ENCODE measurements at regions not wholly inside any gene's neighbourhood (a gene's known extent, or its start where the extent isn't known, plus 50 kb on each side); places are given as distances from the start of the nearest gene placed in this dataset.
A peak's percentile ranks its signal among the peaks of the same experiment; 100 is the strongest.

DNA sequence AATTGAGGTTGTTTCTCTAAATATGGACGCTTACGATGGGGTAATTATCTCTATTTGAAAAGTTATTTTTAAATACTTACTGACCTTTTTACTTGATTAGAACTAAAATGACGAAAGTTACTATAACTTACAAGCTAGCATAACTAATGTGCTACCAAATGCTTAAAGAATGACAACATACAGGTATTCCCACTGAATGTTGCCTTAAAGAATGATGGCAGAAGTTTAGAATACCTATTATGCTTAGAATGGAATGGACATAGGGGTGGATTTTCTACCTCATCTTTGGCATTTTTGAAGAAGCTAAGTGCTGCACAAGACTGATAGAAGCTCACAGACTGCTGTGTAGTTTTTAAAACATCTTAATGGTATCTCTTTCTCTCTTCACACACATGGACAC is 284.8 kb downstream of the THBS2 start:
- no peak for DNase-seq (ENCODE audit: low read depth)

DNA sequence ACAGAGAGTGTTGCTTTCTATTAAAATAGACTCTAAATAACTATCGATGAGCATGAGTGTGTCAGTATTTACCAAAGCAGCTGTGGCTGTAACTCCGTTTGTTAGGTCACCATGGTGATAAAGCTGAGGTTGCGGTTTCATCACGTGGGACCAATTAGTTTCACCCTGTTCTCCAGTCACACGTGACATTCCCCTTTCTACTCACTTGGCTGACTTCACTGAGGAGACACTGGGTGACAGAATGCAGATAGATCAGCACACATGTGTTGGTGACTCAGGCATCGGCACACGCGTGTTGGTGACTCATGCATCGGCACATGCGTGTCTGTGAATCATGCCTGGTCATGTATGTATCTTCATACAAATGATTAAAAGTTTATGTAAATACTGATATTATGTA is 285.4 kb downstream of the THBS2 start:
- DNase-seq (ENCODE audit: low read depth): peak; percentile 99

DNA sequence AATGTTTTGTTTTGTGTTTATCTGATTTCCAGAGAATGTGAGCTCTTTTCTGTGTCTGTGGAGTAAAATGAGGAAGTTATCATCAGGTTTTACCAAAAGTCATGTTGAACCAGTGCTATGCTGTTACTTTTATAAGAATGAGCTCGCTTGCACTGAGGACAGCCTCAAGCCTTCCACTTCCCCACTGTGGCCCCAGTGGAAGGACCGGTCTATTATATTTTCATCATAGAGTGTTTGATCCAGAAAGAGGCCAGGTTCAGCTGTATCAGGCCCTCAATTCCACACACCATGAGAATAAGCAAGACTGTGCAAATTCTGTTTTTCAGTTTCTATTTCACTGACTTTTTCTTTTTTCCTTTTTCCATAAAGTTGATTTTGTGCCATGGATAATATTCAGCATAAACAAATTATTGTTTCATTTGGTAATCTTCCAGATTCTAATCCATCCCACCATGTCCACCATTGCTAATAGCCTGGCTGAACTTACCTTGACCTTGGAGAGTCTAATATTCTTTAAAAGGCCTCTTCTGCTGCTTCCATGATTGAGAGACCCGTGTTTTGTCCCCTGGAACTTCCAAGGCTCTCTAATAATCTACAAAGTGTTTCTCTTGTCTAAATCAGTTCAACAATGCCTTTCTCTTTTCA is 286.2 kb downstream of the THBS2 start:
- no peak for DNase-seq (ENCODE audit: low read depth)

DNA sequence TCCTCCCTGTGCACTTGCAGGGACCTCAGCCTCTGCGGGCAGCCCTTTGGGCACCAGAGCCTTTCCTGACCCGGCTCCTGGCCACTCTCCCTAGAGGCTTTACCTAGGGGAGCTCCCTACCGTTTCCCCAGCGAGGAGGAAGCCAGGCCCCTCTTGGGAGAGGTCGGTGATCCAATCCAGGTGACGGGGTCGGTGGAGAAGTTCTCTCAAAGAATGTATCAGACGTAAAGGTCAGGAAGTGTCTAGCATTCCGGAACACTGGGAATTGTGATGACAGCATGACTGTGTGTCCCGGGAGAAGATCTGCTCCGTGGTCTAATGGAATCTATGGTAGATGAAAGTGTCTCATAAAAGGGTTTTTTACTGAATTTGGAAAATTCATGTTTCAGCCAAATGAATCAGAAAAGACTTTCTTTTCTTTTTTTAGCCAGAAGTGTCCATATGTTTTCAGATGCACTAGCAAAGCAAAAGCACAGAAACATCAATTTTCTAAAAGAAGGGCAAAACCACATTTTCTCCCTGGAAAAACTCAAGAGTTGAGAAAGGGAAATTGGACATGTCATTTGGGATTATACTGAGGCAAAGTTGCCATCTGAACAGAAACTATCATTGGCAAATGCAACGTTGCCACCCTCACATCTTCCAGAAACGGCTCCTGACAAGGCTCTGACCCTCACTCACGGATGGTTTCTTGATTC is 289.4 kb downstream of the THBS2 start:
- peak; percentile 22 for DNase-seq (ENCODE audit: low read depth)

DNA sequence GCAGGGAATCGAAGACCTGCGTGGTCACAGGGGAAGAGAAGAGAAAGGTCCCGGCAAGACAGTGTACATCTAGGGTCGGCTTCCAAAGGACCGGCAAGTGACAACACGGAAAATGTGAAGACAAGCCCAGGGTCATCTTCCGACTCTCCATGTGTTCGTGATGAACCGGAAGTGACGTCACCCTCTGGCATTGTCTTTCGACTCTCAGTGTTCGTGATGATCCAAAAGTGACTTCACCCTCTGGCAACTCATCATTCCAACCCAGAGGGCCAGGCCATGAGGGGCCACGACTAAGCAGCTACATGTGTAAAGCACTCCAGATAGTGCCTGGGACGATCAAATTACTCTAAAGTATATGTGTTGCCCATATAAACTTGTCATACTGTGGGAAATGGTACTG is 290.8 kb downstream of the THBS2 start:
- peak; percentile 16 for DNase-seq (ENCODE audit: low read depth)

DNA sequence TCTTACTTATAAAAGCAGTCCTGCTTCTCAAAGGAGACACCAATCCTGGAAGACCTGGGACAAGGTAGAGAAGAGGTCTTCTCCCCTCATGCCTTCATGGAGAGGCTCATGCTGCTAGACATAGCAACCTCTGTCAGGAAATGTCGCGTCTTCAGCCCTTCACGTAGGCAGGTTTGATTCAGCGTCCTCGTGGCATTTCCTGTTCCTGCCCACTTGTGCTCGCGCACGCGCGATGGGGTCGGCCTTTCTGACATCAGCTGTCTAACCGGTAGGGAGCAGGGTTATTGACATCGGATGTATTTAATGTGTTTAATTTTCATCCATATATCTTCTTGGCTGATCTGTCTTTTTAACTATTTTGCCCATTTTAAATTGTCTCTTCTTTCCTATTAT is 292.4 kb downstream of the THBS2 start:
- DNase-seq (ENCODE audit: low read depth): no peak

DNA sequence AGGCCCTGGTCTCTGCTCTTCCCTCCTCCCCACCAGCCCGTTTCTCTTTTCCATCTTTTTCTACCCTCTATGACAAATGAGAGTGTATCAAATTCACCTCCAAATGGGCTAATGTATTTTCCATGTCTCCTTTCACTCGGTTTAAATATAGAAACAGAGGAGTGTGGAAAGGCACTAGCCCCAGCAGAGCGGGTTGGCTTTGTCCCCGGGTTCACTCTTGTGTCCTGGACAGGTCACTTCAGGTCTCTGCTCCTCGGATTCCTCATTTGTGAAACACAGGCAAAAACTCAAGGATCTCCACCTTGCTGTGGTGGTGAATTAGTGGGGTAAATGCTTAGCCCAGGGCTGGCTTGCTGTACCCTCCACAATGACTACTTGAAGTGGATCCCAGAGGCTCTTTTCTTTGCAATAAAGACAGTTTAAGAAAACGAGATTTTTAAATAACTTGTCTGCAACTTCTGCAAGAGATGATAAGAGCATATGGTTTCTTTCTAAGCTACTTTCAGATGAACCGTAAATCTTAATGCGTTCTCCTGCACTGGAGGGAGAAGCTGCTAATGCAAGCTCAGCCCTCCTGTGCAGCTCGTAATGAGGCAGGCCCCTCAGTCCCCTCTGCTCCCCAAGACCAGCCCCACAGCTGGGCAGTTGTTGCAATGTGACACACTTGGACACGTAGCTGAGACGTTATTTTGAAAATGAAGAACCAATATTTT is 292.9 kb downstream of the THBS2 start:
- DNase-seq (ENCODE audit: low read depth): no peak

DNA sequence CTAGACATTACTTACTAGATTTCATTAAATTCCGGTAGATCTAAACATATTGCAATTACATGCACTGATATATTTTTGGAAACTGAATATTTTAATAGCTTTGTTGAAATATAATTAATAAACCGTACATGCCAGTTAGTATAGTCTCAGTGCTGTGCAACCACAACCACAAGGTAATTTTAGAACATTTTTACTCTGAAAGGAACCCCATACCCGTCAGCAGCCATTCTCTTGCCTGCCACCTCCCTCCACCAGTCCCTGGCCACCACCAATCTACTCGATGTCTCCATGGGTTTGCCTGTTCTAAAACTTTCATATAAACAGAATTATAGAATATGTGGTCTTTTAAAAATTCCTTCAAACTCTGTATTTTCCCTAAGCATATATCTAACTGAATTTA is 293.9 kb downstream of the THBS2 start:
- no peak for DNase-seq (ENCODE audit: low read depth)

DNA sequence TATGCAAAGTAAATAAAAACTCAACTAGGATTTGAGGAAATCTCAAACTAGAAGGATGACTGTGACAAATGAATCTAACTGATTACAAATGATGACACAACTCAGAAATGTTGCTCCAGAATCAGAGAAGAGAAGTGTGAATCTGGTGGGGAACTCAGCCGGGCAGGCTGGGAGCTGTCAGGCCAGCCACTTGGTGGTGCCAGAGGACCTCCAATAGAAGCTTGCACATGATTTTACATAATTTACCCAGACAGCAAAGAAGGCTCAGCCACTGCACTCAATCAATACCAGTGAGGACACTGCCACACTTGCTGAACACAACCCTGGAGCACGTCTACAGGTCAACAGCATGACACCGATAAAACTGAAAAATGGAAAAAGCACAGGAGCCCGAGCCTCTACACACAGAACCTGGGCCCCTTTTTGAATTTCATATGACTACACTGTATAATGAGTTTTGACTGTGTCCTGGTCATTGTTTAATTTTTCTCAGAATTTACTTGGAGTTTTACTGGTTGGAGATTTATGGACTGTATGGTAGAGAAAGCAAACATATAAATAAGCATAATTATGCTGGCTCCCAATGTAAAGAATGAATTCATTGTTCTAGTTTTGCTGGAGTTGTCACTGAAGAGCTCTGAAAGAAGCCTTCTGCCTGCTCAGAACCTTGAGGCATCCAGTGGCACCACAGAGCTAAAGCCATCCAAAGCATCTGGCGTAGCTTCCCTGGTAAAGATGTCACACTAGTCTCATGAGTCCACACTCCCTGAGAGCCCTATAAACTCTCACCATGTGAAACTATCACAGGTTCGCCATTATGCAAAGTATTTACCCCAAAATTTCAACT is 296.5 kb downstream of the THBS2 start:
- peak; percentile 79 for DNase-seq (ENCODE audit: low read depth)

DNA sequence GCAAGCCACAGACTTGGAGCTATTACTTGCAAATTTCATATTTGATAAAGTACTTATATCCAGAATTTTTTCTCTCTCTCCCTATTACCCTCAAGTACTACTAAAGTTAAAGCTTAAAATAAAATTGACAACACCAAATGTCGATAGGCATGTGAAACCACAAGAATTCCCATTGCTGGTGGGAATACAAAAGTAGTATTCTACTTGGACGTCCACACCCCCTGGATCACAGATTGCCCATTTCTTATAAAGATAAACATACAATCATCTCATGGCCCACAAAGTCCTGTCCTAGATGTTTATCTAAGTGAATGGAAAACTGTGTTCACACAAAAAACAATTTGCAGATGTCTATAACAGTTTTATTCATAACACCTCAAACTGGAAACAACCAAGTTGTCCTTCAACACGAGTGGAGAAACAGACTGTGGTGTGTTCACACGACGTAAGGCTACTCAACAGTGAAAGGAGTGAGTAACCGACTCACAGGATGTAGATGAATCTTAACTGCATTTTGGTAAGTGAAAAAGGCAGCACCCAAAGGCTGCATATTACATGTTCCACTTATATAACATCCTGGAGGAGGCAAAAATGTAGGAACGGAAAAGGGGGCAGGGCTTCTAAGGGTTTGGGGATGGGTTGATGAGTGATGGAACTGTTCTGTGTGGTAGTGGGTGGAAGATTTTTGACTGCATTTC is 297.4 kb downstream of the THBS2 start:
- DNase-seq (ENCODE audit: low read depth): peak; percentile 19

DNA sequence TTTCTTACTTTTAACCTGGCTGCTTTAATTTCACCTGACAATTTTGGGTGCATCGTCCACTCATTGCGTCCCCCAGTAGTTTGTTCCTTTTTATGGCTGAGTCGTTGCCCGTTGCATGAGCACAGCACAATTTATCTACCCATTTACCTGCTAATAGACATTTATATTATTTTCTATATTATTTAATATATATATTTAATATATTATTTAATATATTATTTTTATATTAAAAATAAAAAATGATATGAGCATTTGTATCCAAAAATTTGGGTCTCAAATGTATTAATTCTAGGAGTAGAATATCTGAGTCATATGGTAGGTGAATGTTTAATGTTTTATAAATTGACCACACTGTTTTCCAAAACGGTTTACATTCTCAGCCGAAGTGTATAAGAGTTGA is 300.2 kb downstream of the THBS2 start:
- DNase-seq (ENCODE audit: low read depth): no peak

DNA sequence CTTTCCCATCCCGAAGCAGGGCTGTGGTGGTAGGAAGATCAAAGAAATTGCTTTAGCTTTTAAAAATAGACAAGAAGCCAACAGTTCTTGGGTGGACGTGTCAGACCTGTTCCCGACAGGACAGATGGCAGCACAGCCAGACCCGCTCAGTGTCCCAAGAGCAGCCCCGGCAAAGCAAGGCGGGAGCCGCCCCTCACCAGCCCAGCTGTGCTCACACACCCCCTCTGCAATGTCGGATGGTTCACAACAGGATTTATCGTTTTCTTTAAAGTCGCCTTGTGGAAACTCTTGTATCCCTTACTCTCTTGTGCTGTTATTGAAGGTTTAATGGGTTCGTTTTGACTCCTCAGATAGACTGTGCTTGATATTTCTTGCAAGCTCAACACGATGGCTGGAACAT is 302.4 kb downstream of the THBS2 start:
- DNase-seq (ENCODE audit: low read depth): no peak

DNA sequence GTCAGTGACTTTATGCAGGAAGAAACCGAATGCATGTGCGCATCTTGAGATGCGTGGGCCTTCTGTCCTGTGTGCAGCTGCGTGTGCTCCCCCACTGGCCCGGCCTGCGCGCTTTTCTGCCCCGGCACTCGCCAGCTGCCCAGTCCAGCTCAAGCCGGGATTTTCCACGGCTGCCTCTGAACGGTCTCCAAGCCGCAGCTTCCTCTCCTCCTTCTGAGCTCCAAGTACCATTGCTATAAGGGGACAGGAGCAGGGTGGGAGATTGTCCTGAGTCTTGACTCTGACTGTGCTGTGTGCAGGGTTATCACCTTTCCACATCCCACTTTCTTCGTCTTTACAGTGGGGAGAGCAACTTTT is 302.8 kb downstream of the THBS2 start:
- DNase-seq (ENCODE audit: low read depth): no peak

DNA sequence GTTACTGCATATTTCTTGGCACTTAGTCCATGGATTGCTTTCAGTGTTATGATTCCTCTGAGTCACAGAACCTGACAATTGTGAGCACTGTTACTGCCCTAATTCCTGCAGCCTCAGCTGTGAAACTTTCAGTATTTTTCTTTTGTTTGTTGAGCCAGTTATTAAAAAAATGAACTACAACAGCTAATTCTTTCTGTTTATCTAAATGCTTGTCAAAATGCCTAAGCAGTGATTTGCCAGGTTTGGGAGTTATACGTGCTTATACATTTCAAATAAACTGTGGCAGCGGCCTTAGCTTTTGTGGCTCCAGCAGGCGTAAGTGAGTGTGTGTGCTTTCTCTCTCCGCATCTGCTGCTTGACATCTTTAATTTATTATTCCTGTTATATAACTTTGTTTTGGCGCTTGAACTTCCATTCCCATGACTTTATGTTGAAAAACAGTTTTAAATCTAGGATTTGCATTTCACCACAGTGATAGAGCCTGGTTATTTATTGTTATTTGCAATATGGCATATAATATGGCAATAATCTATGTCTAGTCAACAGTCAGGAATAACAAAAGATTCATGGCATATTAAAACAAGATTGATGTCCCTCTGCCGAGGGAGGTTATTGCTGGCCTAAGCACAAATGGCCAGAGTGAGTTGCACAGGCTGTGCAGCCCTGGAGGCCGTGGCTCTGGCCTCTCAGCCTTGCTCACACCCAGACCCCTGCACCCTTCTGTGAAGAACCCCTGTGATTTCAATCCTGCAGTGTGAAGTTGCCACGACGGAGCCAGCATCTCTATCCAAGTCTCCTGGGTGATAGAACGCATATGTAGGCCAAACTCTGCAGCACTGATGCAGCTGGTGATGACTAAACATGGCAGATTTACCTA is 303.4 kb downstream of the THBS2 start:
- DNase-seq (ENCODE audit: low read depth): no peak

DNA sequence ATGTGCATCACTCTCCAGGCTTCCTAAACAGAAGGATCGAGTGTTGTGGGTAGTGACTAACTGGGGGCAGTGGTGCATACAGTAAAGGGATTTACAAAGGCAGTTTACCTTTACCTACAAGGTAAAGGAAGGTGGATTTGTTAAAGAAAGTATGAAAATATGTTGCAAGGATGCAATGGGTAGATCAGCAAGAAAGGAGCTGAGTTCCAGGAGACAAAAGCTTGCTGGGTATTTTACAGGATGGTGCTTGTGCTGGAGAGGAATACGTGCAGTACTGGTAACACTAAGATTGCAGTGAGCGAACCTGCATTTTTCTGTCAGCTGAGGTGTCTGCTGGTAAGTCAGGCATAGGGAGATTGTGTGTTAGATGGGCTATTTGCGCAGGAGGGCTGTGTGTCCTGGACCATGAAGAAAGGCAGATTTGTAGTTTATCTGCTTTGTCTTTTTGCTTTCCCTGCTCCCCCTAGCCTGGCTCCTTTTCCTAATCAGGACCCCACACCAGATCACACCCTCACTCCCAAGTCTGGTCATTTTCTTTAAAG is 304.6 kb downstream of the THBS2 start:
- no peak for DNase-seq (ENCODE audit: low read depth)

DNA sequence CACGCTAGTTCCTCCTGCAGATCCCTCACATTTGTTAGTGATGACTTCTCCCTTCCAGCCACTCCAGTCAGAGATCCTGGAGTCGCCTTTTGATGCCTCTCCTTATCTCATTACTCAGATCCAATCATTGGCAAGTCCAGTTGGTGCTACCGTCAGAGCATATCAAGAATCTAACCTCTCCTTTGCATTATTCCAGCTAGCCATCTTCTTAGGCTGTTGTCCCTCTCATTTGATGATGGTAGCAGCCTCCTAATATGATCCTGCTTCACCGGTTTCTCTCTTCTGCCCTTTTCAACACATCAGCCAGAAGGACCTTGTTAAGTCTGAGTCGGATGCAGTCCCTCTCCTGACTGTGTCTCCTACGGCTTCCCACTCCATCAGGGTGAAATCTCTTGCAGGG is 305.6 kb downstream of the THBS2 start:
- DNase-seq (ENCODE audit: low read depth): no peak

DNA sequence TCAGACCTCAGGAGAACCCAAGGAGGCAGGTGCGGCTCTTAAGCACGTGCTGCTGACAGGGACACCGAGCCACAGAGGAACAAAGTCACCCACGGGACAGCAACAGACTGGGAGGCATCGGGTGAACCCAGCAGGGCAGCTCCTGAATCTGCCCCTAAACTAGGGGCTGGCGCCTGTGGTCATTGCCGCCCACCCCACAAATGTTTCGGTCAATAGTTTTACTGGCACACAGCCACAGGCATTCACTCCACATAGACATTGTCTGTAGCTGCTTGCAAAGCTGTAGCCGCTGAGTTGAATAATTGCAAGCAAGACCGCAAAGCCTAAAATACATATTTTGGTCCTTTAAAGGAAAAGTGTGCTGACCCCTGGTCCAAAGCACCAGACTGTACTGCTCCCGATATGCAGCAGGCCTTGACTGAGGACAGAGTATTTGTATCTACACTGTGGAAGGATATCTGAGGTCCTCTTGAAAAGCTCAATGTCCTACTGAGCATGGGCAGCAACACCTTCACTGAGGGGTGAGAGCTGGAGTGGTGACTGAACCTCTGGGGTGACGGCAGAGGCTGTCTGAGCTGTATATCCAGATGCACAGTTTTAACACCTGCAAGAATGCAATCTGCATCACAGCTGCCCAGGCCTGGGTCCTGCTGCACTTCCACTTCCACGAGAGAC is 310.3 kb downstream of the THBS2 start:
- DNase-seq (ENCODE audit: low read depth): no peak

DNA sequence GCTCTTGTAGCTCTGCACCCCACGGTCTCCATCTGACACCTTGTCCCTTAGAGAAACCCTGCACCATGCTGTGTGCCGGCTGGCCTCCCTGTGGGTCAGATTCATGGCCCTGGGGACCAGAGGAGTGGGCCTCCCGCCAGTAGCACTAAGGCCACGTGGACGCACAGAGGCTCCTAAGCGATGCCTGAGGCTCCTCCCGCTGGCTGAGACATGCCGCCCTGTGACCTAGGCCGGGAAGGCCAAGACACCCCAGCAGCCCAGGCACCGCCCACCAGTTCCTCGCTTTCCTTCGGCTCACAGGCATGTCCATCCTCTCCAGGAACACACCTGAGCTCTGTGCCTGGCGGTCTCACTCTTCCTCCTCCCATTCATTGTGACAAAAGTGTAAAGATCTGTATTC is 311.0 kb downstream of the THBS2 start:
- DNase-seq (ENCODE audit: low read depth): no peak

DNA sequence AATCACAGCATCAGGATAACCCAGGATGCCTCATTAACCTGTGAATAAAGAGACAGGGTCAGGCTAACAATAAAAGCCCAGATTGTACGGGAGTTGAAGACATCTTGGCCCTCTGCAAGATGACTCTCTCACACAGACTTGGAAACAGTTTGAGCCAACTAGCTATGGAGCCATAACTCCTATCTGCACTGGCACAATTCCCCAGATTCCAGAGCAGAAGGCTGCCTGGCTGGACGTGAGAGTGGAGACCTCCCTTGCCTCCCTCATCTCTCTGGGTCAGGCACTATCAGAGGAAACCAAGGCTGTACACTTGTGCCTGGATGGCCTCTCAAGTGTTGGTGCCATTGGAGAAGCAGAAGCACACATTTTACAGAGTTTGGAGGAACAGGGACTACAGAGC is 312.6 kb downstream of the THBS2 start:
- no peak for DNase-seq (ENCODE audit: low read depth)

DNA sequence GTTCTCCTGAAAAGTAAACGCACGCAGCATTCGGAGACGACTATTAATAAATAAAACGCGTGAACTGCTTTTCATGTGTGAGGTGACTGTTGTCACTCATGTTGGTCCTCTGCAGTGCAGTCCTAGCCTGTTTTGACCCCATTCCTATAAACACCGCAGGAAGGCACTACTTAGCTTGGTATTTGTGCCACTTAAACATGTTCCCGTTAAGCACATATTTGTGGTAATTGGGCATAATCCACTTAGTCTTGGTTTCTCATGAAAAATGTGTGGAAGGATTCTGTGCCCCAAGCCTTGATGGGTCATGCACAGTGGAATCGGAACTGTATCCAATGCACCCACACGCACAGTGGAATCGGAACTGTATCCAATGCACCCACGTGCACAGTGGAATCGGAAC is 313.9 kb downstream of the THBS2 start:
- peak; percentile 37 for DNase-seq (ENCODE audit: low read depth)
